Vagina (tissue), 2 donors: ENCODE measurements at regions not wholly inside any gene's neighbourhood (a gene's known extent, or its start where the extent isn't known, plus 50 kb on each side); places are given as distances from the start of the nearest gene placed in this dataset.

ENCODE experiments used
- CTCF ChIP-seq, 3 experiments: fragments of 450-650 bp in 2 of 3; fragments of 200-600 bp in 1 of 3; sonication (generic) in 1 of 3; IDR thresholded peaks; one replicate each; pipeline ENCODE4 v1.5.1; 2017 to 2019; ENCODE audit warnings: antibody characterized with exemption in 3 of 3, mild to moderate bottlenecking in 2 of 3, moderate library complexity in 2 of 3
- POLR2A ChIP-seq, 2 donors: fragments of 450-650 bp; IDR thresholded peaks; one replicate each; pipeline ENCODE4 v1.6.1; 2017; ENCODE audit warnings: antibody characterized with exemption in 2 of 2, mild to moderate bottlenecking in 2 of 2, moderate library complexity in 2 of 2

GRCh38 chr5:125266106-125266505 lies 519.7 kb upstream of the ZNF608 start:
- TF ChIP-seq POLR2A (IDR thresholded peaks at IDR 0.05) (no peak), CTCF (IDR thresholded peaks at IDR 0.05) (no peak)
